GM18870 (cell line): ENCODE measurements at regions not wholly inside any gene's neighbourhood (a gene's known extent, or its start where the extent isn't known, plus 50 kb on each side); places are given as distances from the start of the nearest gene placed in this dataset.
"Not testable (repeated sequence)": the region's sequence is repeated elsewhere in the genome, so short reads cannot be mapped to it uniquely, and the experiment has no call there.

Experiments used
- ATAC-seq: cut with Tn5 transposase; IDR thresholded peaks from one replicate; pipeline ENCODE4 v1.9.1; 2021; ENCODE audit warnings: moderate library complexity; ENCODE audit not compliant: unreplicated experiment

- no peak for ATAC-seq
Observed at GRCh38 chr2:54065411-54065810, 50.0 kb upstream of the ACYP2 start.

DNA sequence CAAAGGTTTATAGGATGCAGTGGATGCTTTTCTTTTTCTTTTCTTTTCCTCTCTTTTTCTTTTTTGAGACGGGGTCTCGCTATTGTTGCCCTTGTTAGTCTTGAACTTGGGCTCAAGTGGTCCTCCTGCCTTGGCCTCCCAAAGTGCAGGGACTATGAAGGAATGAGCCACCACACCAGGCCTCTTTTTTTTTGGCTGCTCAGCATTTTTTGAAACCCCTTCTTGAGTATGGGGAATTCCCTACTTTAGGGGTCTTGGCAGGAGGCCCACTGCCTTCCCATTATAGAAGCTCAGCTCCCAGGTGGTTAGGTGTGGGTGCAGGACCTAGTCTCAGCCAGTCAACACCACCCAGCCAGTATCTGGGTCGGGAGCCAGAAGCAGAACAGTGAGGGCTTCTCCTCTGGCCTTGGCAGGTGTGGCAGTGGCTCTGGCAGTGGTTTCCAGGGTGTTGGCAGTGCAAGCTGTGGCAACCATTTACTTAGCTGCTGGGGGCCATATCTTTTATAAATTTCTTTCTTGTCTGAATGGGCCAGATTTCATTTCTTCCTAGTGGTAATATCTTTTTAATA is 51.4 kb upstream of the ACYP2 start:
- no peak for ATAC-seq

DNA sequence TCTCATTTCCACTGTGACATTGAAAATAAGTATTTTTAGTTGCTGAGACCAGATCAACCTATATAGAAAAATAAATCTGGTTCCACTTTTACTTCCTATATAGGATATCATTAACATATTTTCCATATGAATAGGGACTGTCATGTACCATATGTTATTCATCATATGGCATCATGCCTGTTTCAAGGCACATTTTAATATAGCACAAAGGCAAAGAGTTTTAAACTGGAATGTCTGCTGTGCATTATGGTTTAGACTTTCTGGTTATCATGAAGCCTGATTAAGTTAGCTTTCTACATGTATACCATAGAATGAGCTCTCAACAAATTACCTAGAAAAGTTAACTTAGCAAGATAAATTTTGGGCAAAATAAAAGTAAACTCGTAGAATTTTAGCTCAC is 53.0 kb upstream of the ACYP2 start:
- no peak for ATAC-seq

DNA sequence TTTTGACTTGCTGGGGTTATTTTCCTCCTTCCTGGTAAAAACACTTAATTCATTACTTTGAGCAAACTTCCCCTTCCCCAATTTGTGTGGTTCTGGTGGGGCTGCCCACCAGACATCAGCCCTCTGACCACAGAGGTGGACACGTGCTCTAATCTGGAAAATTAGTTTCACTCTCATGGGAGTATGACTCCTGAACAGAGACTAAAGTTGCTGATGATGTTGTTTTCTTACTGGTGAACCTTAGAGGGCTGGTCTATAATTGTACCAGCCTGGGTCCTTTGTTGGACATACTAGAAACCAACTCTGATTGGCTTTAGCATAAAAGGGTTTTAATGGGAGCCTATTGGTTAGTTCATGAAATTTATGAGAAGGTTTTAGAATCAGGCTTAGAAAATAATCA is 54.1 kb upstream of the ACYP2 start:
- no peak for ATAC-seq

- no peak for ATAC-seq
Observed at GRCh38 chr2:54059986-54060385, 55.4 kb upstream of the ACYP2 start.

DNA sequence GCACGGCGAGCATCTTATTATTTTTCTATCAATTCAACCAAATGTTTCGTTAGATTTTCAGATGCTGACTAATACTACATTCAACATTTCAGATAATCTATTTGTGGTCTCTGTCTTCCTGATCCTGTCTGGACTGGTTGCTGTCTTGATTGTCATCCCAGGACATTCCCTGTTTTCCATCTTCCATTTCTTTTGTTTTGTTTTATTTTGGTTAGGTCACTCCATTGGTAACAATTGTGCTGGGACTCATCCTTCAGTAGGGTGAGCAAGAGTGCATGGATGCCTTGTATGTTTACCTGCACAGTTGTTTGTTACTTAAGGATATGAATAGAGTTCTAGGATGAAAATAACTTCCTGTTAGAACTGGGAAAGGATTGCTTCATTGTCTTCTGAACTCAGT is 55.9 kb upstream of the ACYP2 start:
- no peak for ATAC-seq

GRCh38 chr2:54058449-54058848 is 57.0 kb upstream of the ACYP2 start:
- ATAC-seq, result no peak

GRCh38 chr2:54054774-54055173 is 60.6 kb upstream of the ACYP2 start:
- no peak for ATAC-seq

DNA sequence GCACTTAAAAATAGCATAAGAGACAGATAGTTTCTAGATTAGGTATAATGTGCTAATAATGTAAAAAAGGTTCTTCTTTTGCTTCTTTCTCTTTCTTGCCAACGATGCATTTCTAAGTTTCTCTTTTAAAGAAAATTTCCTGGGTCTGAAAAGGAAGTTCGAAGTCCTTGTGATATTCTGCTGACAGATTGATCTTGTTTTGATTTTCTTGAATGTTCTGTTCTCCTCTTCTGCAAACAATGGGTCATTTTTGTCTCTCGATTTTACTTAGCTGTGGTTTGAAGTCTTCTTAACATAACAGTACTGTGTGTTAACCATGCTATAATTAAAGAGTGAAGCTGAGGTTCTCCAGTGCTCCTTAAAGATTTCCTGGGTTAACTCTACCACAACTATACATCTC is 61.1 kb upstream of the ACYP2 start:
- ATAC-seq, result peak; percentile 92

DNA sequence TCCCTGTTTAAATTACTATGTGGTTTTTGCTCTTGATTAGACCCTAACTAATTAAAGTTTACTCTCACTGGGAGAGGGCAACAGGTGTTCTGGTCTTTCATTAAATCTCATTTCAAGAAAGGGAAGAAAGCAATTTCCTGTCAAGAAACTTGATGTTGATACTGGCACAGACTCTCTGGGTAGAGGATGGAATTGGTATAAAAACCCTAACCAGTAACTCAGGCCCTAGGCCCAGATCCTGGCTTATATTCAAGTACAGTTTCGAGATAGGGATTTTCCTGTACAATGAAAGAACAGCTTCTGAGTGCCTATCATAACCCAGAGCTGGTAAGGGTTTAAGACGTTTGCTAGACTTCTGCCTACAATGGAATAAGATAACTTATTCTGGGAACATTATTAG is 61.6 kb upstream of the ACYP2 start:
- peak; percentile 28 for ATAC-seq

DNA sequence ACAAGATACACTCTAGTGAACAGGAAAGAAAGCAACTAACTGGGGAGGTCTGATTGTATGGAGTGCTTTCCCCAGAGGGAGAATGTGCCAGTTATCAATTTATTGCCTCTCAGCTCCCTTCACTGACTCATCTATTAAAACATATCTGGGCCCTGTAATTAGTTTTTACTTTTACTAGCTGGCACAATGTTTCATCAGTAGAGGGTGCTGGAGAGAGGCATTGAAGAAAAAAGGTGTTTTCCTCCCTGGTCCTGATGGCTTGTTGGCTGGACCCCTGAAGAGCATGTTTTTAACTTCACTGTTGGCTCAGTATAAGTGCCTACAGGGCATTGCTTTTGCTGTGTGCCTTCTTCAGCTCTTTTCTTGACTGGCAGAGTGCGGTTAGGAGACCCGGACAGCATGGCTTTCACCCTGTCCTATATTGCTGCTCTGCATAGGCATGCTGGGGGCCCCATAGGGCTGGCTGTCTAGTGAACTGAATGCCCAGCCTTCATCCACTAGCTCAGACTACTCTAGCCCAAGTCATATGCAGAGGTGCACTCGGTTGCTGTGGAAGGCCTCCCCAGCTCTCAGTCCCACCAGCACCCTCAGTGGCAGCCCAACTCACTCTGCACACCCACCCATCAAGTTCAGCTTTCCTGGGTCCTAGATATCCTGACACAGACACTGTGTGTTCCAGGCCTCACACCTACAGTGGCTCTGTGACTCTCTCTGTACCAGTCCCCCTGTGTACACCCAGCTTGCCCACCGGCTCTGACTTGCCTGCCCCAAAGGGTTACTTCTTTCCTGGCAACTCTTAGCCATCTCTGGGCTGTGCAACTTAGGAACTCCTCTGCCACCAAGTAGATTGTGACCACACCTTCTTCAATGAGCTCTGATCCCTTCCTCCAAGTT is 62.3 kb upstream of the ACYP2 start:
- no peak for ATAC-seq

- ATAC-seq, result no peak
Observed at GRCh38 chr2:54050445-54050844, 65.0 kb upstream of the ACYP2 start.

GRCh38 chr2:54049365-54049764 is 66.0 kb upstream of the ACYP2 start:
- no peak for ATAC-seq

- not testable (repeated sequence) for ATAC-seq
Observed at GRCh38 chr2:54048896-54049295, 66.5 kb upstream of the ACYP2 start.

DNA sequence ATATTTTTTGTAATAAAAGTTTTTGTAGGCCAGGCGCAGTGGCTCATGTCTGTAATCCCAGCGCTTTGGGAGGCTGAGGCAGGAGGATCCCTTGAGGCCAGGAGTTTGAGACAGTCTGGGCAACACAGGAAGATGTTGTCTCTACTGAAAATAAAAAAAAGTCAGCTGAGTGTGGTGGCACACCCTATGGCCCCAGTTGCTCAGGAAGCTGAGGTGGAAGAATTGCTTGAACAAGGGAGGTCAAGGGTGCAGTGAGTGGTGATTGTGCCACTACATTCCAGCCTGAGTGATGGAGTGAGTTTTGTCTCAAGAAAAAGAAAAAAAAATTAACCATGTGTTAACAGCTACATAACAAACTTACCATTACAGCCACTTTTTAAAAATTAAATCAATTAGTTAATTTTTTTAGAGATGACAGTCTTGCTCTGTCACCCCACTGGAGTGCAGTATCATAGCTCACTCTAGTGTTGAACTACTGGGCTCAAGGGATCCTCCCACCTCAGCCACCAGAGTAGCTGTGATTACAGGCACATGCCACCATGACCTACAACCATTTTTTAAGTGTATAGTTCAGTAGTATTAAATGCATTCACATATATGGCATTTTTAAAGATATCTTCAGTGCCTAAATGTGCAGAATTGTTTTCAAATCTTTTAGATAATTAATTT is 67.2 kb upstream of the ACYP2 start:
- no peak for ATAC-seq

- no peak for ATAC-seq
Observed at GRCh38 chr2:54047658-54048057, 67.8 kb upstream of the ACYP2 start.

GRCh38 chr2:54047091-54047490 is 68.3 kb upstream of the ACYP2 start:
- no peak for ATAC-seq

DNA sequence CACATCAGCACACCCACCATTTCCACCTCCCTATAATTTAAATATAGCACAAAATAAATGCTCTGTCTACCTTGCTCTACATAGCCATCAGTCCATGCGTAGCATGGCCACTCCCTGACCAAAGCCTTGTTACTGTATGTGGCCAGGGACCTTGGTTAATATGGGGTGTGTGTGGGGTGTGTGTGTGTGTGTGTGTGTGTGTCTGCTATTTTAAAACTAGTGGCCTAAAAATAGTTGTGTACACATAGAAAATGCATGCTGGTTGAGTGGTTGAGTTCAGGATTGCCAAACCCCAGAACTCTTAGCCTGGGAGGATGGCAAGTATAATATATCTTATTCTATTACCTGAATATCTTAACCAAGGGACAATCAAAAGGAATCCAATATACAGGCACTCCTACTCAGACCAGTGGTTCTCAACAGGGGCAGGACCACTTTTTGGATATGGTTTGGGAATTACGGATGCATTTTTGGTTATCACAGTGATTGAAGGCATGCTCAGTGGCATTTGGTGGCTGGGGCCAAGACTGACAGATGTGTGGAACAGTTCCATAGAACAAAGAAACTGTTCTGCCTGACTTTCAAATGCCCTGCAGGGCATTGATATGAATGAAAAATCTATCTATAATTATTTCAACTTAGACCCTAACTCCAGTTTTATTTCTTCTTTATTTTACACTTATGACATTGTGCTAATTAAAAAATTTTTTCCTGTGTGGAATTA is 72.3 kb upstream of the PSME4 start:
- ATAC-seq, result no peak

- ATAC-seq, result no peak
Observed at GRCh38 chr2:54042341-54042740, 71.5 kb upstream of the PSME4 start.

- no peak for ATAC-seq
Observed at GRCh38 chr2:54041135-54041534, 70.3 kb upstream of the PSME4 start.

GRCh38 chr2:54040685-54041084 is 69.9 kb upstream of the PSME4 start:
- ATAC-seq, result no peak
